ENCODE measurements at regions not wholly inside any gene's neighbourhood (a gene's known extent, or its start where the extent isn't known, plus 50 kb on each side); places are given as distances from the start of the nearest gene placed in this dataset.

DNA sequence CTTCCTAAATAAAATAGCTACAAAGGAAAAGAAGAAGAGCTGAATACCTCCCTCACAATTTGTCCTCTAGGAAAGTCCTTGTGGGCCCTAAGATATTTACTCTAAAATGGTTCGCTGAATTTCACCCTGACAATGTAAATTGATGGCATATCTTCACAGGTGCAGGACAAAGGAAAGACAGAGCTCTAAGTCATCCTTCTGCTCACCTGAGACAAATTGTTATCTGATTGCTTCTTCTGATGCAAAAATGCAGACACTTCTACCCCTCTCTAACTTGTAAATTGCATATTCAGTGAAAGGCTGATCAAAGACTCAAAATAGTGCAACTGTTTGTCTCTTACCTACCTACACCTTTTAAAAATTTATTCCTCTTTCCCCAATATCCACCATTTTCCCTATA lies 747.2 kb upstream of the PRR20A start:
- H3K36me3 ChIP-seq (ENCODE audit: control insufficient read depth in 1 of 2, insufficient read depth in 2 of 2, low read length in 1 of 2) = no peaks in the 10 kb centered on the region
- H3K9me3 ChIP-seq (ENCODE audit: control insufficient read depth, low read length) = no peaks in the 10 kb centered on the region
- H3K27ac ChIP-seq (ENCODE audit: low read depth in 1 of 2, low read length in 2 of 2) = no peak overlapping the region
- intact Hi-C loops (cut with DNase I) = no loop called here
- no peaks in the 10 kb centered on the region for H3K4me1 ChIP-seq (ENCODE audit: control insufficient read depth in 1 of 2, insufficient read depth in 2 of 2, low read length in 2 of 2)
- ATAC-seq (ENCODE audit: low FRiP score) (no peak), DNase-seq (no peak)
- 80 to 91% methylated on average over 1 of the region's 1 CpG for WGBS, 2 donors
- no peaks in the 10 kb centered on the region for H3K27me3 ChIP-seq (ENCODE audit: control insufficient read depth in 1 of 2, insufficient read depth in 2 of 2, low read length in 1 of 2)
- H3K4me3 ChIP-seq (ENCODE audit: low read length in 2 of 2) = no peak overlapping the region

DNA sequence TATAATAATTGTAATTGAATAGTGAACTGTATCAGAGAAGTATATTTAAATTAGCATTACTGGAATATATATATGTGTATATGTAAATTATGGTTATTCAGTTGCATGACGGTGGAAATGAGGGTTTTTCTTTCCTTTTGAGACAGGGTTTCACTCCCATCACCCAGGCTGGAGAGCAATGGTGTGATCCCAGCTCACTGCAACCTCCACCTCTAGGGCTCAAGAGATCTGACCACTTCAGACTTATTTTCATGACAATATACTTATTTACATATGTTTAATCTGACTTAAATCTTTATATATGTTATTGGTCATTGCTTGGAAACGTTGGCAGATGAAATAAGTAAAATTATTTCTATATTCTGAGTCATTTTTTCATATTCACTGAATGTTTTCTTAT lies 744.4 kb upstream of the PRR20A start:
- WGBS, 2 donors = 41 to 47% methylated on average over 2 of the region's 2 CpGs
- ATAC-seq (ENCODE audit: low FRiP score) = no peak
- peaks cover 2% of the 10 kb centered on the region for H3K9me3 ChIP-seq (ENCODE audit: control insufficient read depth, low read length)
- H3K36me3 ChIP-seq (ENCODE audit: control insufficient read depth in 1 of 2, insufficient read depth in 2 of 2, low read length in 1 of 2) = no peaks in the 10 kb centered on the region
- intact Hi-C loops (cut with DNase I) = no loop called here
- H3K4me1 ChIP-seq (ENCODE audit: control insufficient read depth in 1 of 2, insufficient read depth in 2 of 2, low read length in 2 of 2) = no peaks in the 10 kb centered on the region
- no peak for DNase-seq
- no peak overlapping the region for H3K4me3 ChIP-seq (ENCODE audit: low read length in 2 of 2)
- no peak overlapping the region for H3K27ac ChIP-seq (ENCODE audit: low read depth in 1 of 2, low read length in 2 of 2)
- H3K27me3 ChIP-seq (ENCODE audit: control insufficient read depth in 1 of 2, insufficient read depth in 2 of 2, low read length in 1 of 2) = no peaks in the 10 kb centered on the region

DNA sequence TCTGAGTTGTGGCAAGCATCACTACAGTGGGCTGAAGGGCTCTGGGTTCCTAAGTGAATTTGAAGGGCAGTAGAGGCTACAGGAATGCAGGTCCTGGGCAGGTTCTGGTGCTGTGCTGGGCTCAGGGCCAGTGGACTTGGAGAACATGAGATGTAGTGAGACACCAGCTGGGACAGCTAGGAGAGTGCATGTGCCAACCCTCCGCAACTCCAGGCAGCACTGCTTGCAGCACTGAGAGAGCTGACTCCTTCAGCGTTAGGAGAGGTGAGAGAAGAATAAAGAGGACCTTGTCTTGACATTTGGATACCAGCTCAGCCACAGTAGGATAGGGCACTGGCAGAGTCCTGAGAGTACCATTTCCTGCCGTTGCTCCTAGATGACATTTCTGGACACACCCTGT lies 739.9 kb upstream of the PRR20A start:
- 75 to 80% methylated on average over 3 of the region's 3 CpGs for WGBS, 2 donors
- no peak for ATAC-seq (ENCODE audit: low FRiP score)
- Histone ChIP-seq H3K9me3 (ENCODE audit: control insufficient read depth, low read length) (peaks cover 2% of the 10 kb centered on the region), H3K4me1 (ENCODE audit: control insufficient read depth in 1 of 2, insufficient read depth in 2 of 2, low read length in 2 of 2) (no peaks in the 10 kb centered on the region), H3K27ac (ENCODE audit: low read depth in 1 of 2, low read length in 2 of 2) (no peak overlapping the region), H3K36me3 (ENCODE audit: control insufficient read depth in 1 of 2, insufficient read depth in 2 of 2, low read length in 1 of 2) (no peaks in the 10 kb centered on the region), H3K4me3 (ENCODE audit: low read length in 2 of 2) (no peak overlapping the region), H3K27me3 (ENCODE audit: control insufficient read depth in 1 of 2, insufficient read depth in 2 of 2, low read length in 1 of 2) (no peaks in the 10 kb centered on the region)
- DNase-seq = no peak
- intact Hi-C loops (cut with DNase I) = no loop called here

DNA sequence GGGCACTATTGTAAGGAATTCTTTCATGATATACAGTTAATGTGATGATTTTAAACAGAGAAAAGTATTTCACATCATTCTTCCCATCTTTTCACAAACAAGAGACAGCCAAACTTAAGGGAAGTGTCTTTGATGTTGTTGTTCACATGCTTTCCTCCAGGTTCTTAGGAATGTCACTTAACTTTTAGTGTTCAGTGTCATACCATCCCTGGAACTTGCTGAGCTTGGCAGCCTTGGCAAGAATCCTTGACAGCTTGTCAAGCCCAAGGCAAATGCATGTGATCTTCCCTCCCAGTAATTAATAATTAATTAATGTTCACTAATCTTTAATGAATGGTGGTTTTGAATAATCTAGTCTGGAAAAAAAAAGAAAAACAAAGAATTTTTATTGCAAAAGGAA lies 727.9 kb upstream of the PRR20A start:
- intact Hi-C loops (cut with DNase I) = no loop called here
- Histone ChIP-seq H3K4me3 (ENCODE audit: low read length in 2 of 2) (no peak overlapping the region), H3K27ac (ENCODE audit: low read depth in 1 of 2, low read length in 2 of 2) (no peak overlapping the region), H3K4me1 (ENCODE audit: control insufficient read depth in 1 of 2, insufficient read depth in 2 of 2, low read length in 2 of 2) (no peaks in the 10 kb centered on the region), H3K27me3 (ENCODE audit: control insufficient read depth in 1 of 2, insufficient read depth in 2 of 2, low read length in 1 of 2) (no peaks in the 10 kb centered on the region), H3K9me3 (ENCODE audit: control insufficient read depth, low read length) (no peaks in the 10 kb centered on the region), H3K36me3 (ENCODE audit: control insufficient read depth in 1 of 2, insufficient read depth in 2 of 2, low read length in 1 of 2) (no peaks in the 10 kb centered on the region)
- DNase-seq (no peak), ATAC-seq (ENCODE audit: low FRiP score) (no peak)

DNA sequence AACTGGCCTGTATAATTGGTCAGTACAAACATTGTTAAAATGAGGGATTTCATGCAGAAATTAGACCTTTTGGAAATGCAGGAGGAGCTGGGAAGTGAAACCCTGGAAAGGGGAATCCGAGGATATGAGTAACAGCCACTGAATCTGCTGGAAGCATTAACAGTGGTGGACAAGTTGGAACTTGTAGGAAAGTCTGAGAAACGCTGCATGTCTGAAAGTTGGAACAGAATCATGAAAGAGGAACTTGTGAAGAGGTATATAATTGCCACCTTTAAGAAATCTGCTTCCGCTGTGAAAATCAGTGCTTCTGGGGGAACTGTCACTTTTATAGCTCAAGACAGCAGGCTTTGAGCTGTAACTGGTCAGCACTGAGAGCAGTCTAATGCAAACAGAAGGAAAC lies 716.5 kb upstream of the PRR20A start:
- Histone ChIP-seq H3K27me3 (ENCODE audit: control insufficient read depth in 1 of 2, insufficient read depth in 2 of 2, low read length in 1 of 2) (no peaks in the 10 kb centered on the region), H3K27ac (ENCODE audit: low read depth in 1 of 2, low read length in 2 of 2) (no peak overlapping the region), H3K4me3 (ENCODE audit: low read length in 2 of 2) (no peak overlapping the region), H3K36me3 (ENCODE audit: control insufficient read depth in 1 of 2, insufficient read depth in 2 of 2, low read length in 1 of 2) (no peaks in the 10 kb centered on the region), H3K9me3 (ENCODE audit: control insufficient read depth, low read length) (no peaks in the 10 kb centered on the region), H3K4me1 (ENCODE audit: control insufficient read depth in 1 of 2, insufficient read depth in 2 of 2, low read length in 2 of 2) (no peaks in the 10 kb centered on the region)
- DNase-seq (no peak), ATAC-seq (ENCODE audit: low FRiP score) (no peak)
- 54% methylated on average over 3 of the region's 3 CpGs for WGBS, 2 donors
- intact Hi-C loops (cut with DNase I) = no loop called here

DNA sequence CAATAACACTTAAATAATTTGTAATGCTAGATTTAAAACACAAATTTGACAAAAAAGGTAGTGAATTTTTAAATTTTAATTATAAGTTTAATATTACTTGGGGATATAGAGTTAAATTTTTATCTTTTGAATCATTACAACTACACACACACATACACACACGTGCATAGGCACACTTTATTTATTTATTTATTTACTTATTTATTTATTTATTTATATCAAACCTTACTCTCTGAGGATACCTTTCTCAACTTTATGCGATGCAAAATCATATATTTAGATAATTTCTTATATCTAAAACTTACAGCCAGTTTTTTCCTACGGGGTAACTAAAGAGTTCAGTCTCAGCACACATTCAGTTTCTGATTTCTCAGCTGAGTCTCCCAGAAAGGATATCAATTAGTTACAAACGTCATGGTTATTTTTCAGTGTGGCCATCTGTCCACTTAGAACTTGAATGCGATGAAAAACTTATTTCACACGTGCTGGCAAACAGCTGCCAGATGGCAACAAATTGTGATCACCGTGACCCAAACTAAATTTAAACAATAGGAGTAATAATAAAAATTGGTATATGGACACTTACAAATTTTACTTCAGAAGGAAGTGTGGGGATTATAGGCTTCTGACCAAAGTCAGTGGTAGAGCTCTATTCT lies 683.1 kb upstream of the PRR20A start:
- no peak overlapping the region for H3K27ac ChIP-seq (ENCODE audit: low read depth in 1 of 2, low read length in 2 of 2)
- ATAC-seq (ENCODE audit: low FRiP score) (no peak), DNase-seq (no peak)
- H3K9me3 ChIP-seq (ENCODE audit: control insufficient read depth, low read length) = no peaks in the 10 kb centered on the region
- H3K27me3 ChIP-seq (ENCODE audit: control insufficient read depth in 1 of 2, insufficient read depth in 2 of 2, low read length in 1 of 2) = no peaks in the 10 kb centered on the region
- no peak overlapping the region for H3K4me3 ChIP-seq (ENCODE audit: low read length in 2 of 2)
- 28 to 42% methylated on average over 7 of the region's 7 CpGs for WGBS, 2 donors
- intact Hi-C loops (cut with DNase I) = no loop called here
- H3K36me3 ChIP-seq (ENCODE audit: control insufficient read depth in 1 of 2, insufficient read depth in 2 of 2, low read length in 1 of 2) = no peaks in the 10 kb centered on the region
- H3K4me1 ChIP-seq (ENCODE audit: control insufficient read depth in 1 of 2, insufficient read depth in 2 of 2, low read length in 2 of 2) = no peaks in the 10 kb centered on the region

DNA sequence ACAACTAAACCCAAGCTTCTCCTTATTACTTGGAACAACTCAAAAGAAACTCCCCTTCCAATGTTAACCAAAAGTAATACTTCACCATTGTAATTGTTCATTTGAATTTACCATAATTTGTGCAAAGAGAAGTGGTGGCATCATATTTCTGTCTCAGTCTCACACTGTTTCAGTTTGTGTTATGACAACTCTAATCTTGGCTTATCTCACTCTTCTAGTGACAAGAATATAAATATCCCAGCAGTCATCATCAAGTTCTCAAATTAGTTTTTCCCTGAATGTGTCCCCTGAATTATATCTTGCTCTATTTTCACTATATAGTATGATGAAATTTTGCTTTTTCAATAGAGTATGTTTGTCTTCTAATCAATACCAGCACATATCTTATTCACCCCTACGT lies 681.4 kb upstream of the PRR20A start:
- Histone ChIP-seq H3K9me3 (ENCODE audit: control insufficient read depth, low read length) (no peaks in the 10 kb centered on the region), H3K4me1 (ENCODE audit: control insufficient read depth in 1 of 2, insufficient read depth in 2 of 2, low read length in 2 of 2) (no peaks in the 10 kb centered on the region), H3K27ac (ENCODE audit: low read depth in 1 of 2, low read length in 2 of 2) (no peak overlapping the region), H3K36me3 (ENCODE audit: control insufficient read depth in 1 of 2, insufficient read depth in 2 of 2, low read length in 1 of 2) (no peaks in the 10 kb centered on the region), H3K4me3 (ENCODE audit: low read length in 2 of 2) (no peak overlapping the region), H3K27me3 (ENCODE audit: control insufficient read depth in 1 of 2, insufficient read depth in 2 of 2, low read length in 1 of 2) (no peaks in the 10 kb centered on the region)
- WGBS, 2 donors = 68 to 69% methylated on average over 1 of the region's 1 CpG
- intact Hi-C loops (cut with DNase I) = no loop called here
- no peak for ATAC-seq (ENCODE audit: low FRiP score)
- DNase-seq = no peak

DNA sequence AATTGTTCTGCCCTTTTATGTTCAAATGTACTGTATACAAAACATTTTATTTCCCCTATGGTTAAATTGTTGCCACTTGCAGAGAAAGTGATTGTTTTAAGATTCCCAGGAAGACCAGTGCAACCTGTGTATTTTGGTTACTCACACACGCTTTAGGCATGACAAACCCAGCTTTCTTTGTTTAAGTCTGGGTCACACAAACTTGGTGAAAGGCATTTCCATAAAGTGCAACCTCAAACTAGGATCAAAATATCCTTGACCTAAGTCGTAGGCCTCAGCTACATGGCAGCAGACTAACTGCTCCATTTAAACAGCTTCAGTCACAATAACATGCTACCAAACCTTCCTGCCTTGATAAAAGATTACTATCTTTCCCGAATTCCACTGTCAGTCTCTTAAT lies 639.0 kb upstream of the PRR20A start:
- no peaks in the 10 kb centered on the region for H3K4me1 ChIP-seq (ENCODE audit: control insufficient read depth in 1 of 2, insufficient read depth in 2 of 2, low read length in 2 of 2)
- no peaks in the 10 kb centered on the region for H3K27me3 ChIP-seq (ENCODE audit: control insufficient read depth in 1 of 2, insufficient read depth in 2 of 2, low read length in 1 of 2)
- ATAC-seq (ENCODE audit: low FRiP score) = no peak
- WGBS, 2 donors = 35 to 55% methylated on average over 3 of the region's 3 CpGs
- intact Hi-C loops (cut with DNase I) = no loop called here
- H3K27ac ChIP-seq (ENCODE audit: low read depth in 1 of 2, low read length in 2 of 2) = no peak overlapping the region
- H3K9me3 ChIP-seq (ENCODE audit: control insufficient read depth, low read length) = no peaks in the 10 kb centered on the region
- no peaks in the 10 kb centered on the region for H3K36me3 ChIP-seq (ENCODE audit: control insufficient read depth in 1 of 2, insufficient read depth in 2 of 2, low read length in 1 of 2)
- DNase-seq = no peak
- no peak overlapping the region for H3K4me3 ChIP-seq (ENCODE audit: low read length in 2 of 2)

DNA sequence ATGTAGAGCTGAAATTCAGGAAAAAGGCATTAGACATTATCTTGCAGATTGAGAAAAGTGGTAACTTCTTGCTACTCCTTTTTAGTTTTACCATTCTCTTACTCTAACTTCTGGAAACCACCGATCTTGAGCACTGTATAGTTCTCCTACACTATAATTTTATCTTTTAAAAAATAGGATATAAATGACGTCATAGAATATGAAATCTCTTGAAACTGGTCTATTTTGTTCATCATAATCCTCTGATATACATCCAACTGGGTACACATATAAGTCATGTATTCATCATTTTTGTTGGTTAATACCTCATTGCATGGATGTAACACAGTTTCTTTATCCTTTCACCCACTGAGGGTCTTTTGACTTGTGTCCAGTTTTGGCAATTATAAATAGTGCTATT lies 629.9 kb upstream of the PRR20A start:
- no peak for ATAC-seq (ENCODE audit: low FRiP score)
- Histone ChIP-seq H3K4me1 (ENCODE audit: control insufficient read depth in 1 of 2, insufficient read depth in 2 of 2, low read length in 2 of 2) (no peaks in the 10 kb centered on the region), H3K4me3 (ENCODE audit: low read length in 2 of 2) (no peak overlapping the region), H3K36me3 (ENCODE audit: control insufficient read depth in 1 of 2, insufficient read depth in 2 of 2, low read length in 1 of 2) (no peaks in the 10 kb centered on the region), H3K9me3 (ENCODE audit: control insufficient read depth, low read length) (no peaks in the 10 kb centered on the region), H3K27me3 (ENCODE audit: control insufficient read depth in 1 of 2, insufficient read depth in 2 of 2, low read length in 1 of 2) (no peaks in the 10 kb centered on the region), H3K27ac (ENCODE audit: low read depth in 1 of 2, low read length in 2 of 2) (no peak overlapping the region)
- DNase-seq = no peak
- WGBS, 2 donors = 79 to 86% methylated on average over 2 of the region's 2 CpGs
- intact Hi-C loops (cut with DNase I) = no loop called here

Data from aorta (tissue), 5 donors.